Ectodermal cell (in vitro differentiated cells): ENCODE measurements at regions not wholly inside any gene's neighbourhood (a gene's known extent, or its start where the extent isn't known, plus 50 kb on each side); places are given as distances from the start of the nearest gene placed in this dataset.

ENCODE experiments used
- H3K27ac ChIP-seq: 2 replicates; pipeline ENCODE4 v1.7.0; 2013; ENCODE audit warnings: mild to moderate bottlenecking, low read depth, low read length; ENCODE audit not compliant: insufficient read depth, poor library complexity, severe bottlenecking
- H3K27me3 ChIP-seq: 2 replicates; pipeline ENCODE4 v1.7.0; 2013; ENCODE audit warnings: mild to moderate bottlenecking, low read length; ENCODE audit not compliant: insufficient read depth, control insufficient read depth, poor library complexity, severe bottlenecking
- H3K36me3 ChIP-seq: one replicate; pipeline ENCODE4 v1.7.0; 2013; ENCODE audit warnings: low read length; ENCODE audit not compliant: control insufficient read depth, insufficient read depth
- H3K4me1 ChIP-seq: one replicate; pipeline ENCODE4 v1.7.0; 2013; ENCODE audit warnings: low read length; ENCODE audit not compliant: control insufficient read depth, insufficient read depth
- H3K4me3 ChIP-seq: 2 replicates; pipeline ENCODE4 v1.7.0; 2013; ENCODE audit warnings: low read depth, low read length, control low read depth; ENCODE audit not compliant: insufficient read depth
- H3K9me3 ChIP-seq: 2 replicates; pipeline ENCODE4 v1.7.0; 2013; ENCODE audit warnings: mild to moderate bottlenecking, low read length, moderate library complexity; ENCODE audit not compliant: control insufficient read depth
- WGBS, 2 experiments: methylation state at CpG; one replicate each; pipeline ENCODE4 v1.1.7; 2013; ENCODE audit warnings: missing lambda C conversion rate in 2 of 2; 5-methylcytosine and 5-hydroxymethylcytosine counted together

GRCh38 chr4:181982856-181983255 lies 260.3 kb upstream of the TENM3 start:
- no peak overlapping the region for H3K4me3 ChIP-seq
- 93 to 95% methylated on average over 6 of the region's 6 CpGs for WGBS, 2 experiments

GRCh38 chr4:181987392-181987791 lies 255.8 kb upstream of the TENM3 start:
- no peaks in the 10 kb centered on the region for H3K9me3 ChIP-seq
- no peaks in the 10 kb centered on the region for H3K4me1 ChIP-seq
- no peaks in the 10 kb centered on the region for H3K36me3 ChIP-seq
- H3K4me3 ChIP-seq = no peak overlapping the region
- H3K27ac ChIP-seq = no peak overlapping the region
- 95 to 97% methylated on average over 4 of the region's 4 CpGs for WGBS, 2 experiments
- no peaks in the 10 kb centered on the region for H3K27me3 ChIP-seq

More at GRCh38 chr4:181982856-181983255, 260.3 kb upstream of the TENM3 start:
- no peaks in the 10 kb centered on the region for H3K9me3 ChIP-seq
- no peak overlapping the region for H3K27ac ChIP-seq
- H3K36me3 ChIP-seq = no peaks in the 10 kb centered on the region
- H3K4me1 ChIP-seq = no peaks in the 10 kb centered on the region
- no peaks in the 10 kb centered on the region for H3K27me3 ChIP-seq

GRCh38 chr4:181989071-181989470 lies 254.1 kb upstream of the TENM3 start:
- Histone ChIP-seq H3K4me3 (no peak overlapping the region), H3K27ac (no peak overlapping the region), H3K36me3 (no peaks in the 10 kb centered on the region), H3K4me1 (no peaks in the 10 kb centered on the region), H3K27me3 (no peaks in the 10 kb centered on the region), H3K9me3 (no peaks in the 10 kb centered on the region)
- 77 to 84% methylated on average over 3 of the region's 3 CpGs for WGBS, 2 experiments

- 93 to 94% methylated on average over 7 of the region's 7 CpGs for WGBS, 2 experiments
- H3K27ac ChIP-seq = no peak overlapping the region
- peaks cover 5% of the 10 kb centered on the region for H3K4me1 ChIP-seq
- no peaks in the 10 kb centered on the region for H3K27me3 ChIP-seq
- no peak overlapping the region for H3K4me3 ChIP-seq
- H3K9me3 ChIP-seq = no peaks in the 10 kb centered on the region
- H3K36me3 ChIP-seq = no peaks in the 10 kb centered on the region
Measured at GRCh38 chr4:181991369-181992108, 251.7 kb upstream of the TENM3 start.

- no peaks in the 10 kb centered on the region for H3K36me3 ChIP-seq
- no peaks in the 10 kb centered on the region for H3K27me3 ChIP-seq
- 89 to 94% methylated on average over 5 of the region's 5 CpGs for WGBS, 2 experiments
- no peaks in the 10 kb centered on the region for H3K9me3 ChIP-seq
- H3K27ac ChIP-seq = no peak overlapping the region
- no peak overlapping the region for H3K4me3 ChIP-seq
- H3K4me1 ChIP-seq = peaks cover 5% of the 10 kb centered on the region
Measured at GRCh38 chr4:181998398-181999295, 244.6 kb upstream of the TENM3 start.

- Histone ChIP-seq H3K27ac (no peak overlapping the region), H3K9me3 (no peaks in the 10 kb centered on the region), H3K4me3 (no peak overlapping the region), H3K27me3 (no peaks in the 10 kb centered on the region), H3K4me1 (peaks cover 5% of the 10 kb centered on the region), H3K36me3 (no peaks in the 10 kb centered on the region)
- WGBS, 2 experiments = 90 to 98% methylated on average over 6 of the region's 6 CpGs
Measured at GRCh38 chr4:182000077-182000476, 243.1 kb upstream of the TENM3 start.

- WGBS, 2 experiments = 97 to 100% methylated on average over 1 of the region's 1 CpG
- no peaks in the 10 kb centered on the region for H3K4me1 ChIP-seq
- H3K27ac ChIP-seq = no peak overlapping the region
- H3K27me3 ChIP-seq = no peaks in the 10 kb centered on the region
- no peaks in the 10 kb centered on the region for H3K36me3 ChIP-seq
- no peak overlapping the region for H3K4me3 ChIP-seq
- H3K9me3 ChIP-seq = no peaks in the 10 kb centered on the region
Measured at GRCh38 chr4:182010876-182011275, 232.3 kb upstream of the TENM3 start.

GRCh38 chr4:182014164-182014563 lies 229.0 kb upstream of the TENM3 start:
- Histone ChIP-seq H3K27ac (no peak overlapping the region), H3K9me3 (no peaks in the 10 kb centered on the region), H3K4me1 (no peaks in the 10 kb centered on the region), H3K4me3 (no peak overlapping the region), H3K27me3 (no peaks in the 10 kb centered on the region), H3K36me3 (no peaks in the 10 kb centered on the region)
- WGBS, 2 experiments = 90 to 94% methylated on average over 4 of the region's 5 CpGs

GRCh38 chr4:182015014-182015413 lies 228.2 kb upstream of the TENM3 start:
- Histone ChIP-seq H3K27me3 (no peaks in the 10 kb centered on the region), H3K9me3 (no peaks in the 10 kb centered on the region), H3K36me3 (no peaks in the 10 kb centered on the region), H3K27ac (no peak overlapping the region), H3K4me1 (no peaks in the 10 kb centered on the region), H3K4me3 (no peak overlapping the region)
- 94 to 95% methylated on average over 11 of the region's 11 CpGs for WGBS, 2 experiments

- no peaks in the 10 kb centered on the region for H3K9me3 ChIP-seq
- WGBS, 2 experiments = 93% methylated on average over 6 of the region's 6 CpGs
- no peaks in the 10 kb centered on the region for H3K36me3 ChIP-seq
- no peaks in the 10 kb centered on the region for H3K4me1 ChIP-seq
- no peak overlapping the region for H3K27ac ChIP-seq
- no peaks in the 10 kb centered on the region for H3K27me3 ChIP-seq
- H3K4me3 ChIP-seq = no peak overlapping the region
Measured at GRCh38 chr4:182015893-182016292, 227.3 kb upstream of the TENM3 start.
